ENCODE measurements at regions not wholly inside any gene's neighbourhood (a gene's known extent, or its start where the extent isn't known, plus 50 kb on each side); places are given as distances from the start of the nearest gene placed in this dataset.
"Not testable (repeated sequence)": the region's sequence is repeated elsewhere in the genome, so short reads cannot be mapped to it uniquely, and the experiment has no call there.

DNA sequence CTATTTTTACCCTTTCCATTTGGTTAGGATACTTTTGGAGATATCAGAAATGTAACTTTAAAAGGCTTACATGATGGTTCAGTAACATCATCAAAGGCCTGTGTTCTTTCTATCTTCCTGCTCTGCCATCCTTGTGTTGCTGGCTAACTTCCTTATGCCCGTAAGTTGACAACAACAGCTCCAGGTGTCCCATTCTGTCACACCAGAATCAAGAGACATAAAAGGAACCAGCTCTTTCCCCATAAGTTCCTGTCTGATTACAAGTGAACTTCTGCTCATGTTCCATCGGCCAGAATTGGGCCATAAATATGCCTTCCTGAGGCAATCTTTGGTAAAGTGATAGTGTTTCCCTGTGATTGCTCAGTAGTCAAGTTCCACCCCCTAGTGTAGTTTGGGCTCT is 92.4 kb downstream of the FAM170A start:
- no peak for TF ChIP-seq EZH2 (IDR thresholded peaks at IDR 0.05; ENCODE audit: low read length, missing control alignments)
- TF ChIP-seq, protein P1, sequence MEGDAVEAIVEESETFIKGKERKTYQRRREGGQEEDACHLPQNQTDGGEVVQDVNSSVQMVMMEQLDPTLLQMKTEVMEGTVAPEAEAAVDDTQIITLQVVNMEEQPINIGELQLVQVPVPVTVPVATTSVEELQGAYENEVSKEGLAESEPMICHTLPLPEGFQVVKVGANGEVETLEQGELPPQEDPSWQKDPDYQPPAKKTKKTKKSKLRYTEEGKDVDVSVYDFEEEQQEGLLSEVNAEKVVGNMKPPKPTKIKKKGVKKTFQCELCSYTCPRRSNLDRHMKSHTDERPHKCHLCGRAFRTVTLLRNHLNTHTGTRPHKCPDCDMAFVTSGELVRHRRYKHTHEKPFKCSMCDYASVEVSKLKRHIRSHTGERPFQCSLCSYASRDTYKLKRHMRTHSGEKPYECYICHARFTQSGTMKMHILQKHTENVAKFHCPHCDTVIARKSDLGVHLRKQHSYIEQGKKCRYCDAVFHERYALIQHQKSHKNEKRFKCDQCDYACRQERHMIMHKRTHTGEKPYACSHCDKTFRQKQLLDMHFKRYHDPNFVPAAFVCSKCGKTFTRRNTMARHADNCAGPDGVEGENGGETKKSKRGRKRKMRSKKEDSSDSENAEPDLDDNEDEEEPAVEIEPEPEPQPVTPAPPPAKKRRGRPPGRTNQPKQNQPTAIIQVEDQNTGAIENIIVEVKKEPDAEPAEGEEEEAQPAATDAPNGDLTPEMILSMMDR (conservative IDR thresholded peaks at IDR 0.05 in 1 of 2, IDR thresholded peaks at IDR 0.05 in 1 of 2; ENCODE audit: low read depth in 1 of 2, low read length in 2 of 2): no peak
- Histone ChIP-seq H3K36me3 (ENCODE audit: control insufficient read depth, insufficient read depth, low read length) (no peaks in the 10 kb centered on the region), H3K4me2 (ENCODE audit: extremely low read depth, insufficient read depth, low read length) (no peak overlapping the region), H3K4me1 (ENCODE audit: control insufficient read depth, extremely low read depth, insufficient read depth, low read length) (no peaks in the 10 kb centered on the region), H2AFZ (ENCODE audit: low read length) (no peak overlapping the region), H4K20me1 (ENCODE audit: control insufficient read depth, extremely low read depth, insufficient read depth, low read length) (no peaks in the 10 kb centered on the region), H3K27me3 (ENCODE audit: control insufficient read depth, insufficient read depth, low read length) (no peaks in the 10 kb centered on the region), H3K79me2 (ENCODE audit: control insufficient read depth, insufficient read depth, low read length) (no peaks in the 10 kb centered on the region), H3K4me3 (replicated peaks in 1 of 4; ENCODE audit: control extremely low read depth in 1 of 4, insufficient read depth in 1 of 4, low read depth in 3 of 4, low read length in 4 of 4) (no peak overlapping the region), H3K27ac (ENCODE audit: insufficient read depth, low read length) (no peak overlapping the region), H3K9ac (ENCODE audit: insufficient read depth, low read length) (no peak overlapping the region), H3K9me3 (ENCODE audit: control insufficient read depth, insufficient read depth, low read depth, low read length) (no peaks in the 10 kb centered on the region)
- DNase-seq (ENCODE audit: low read depth in 2 of 2): no peak

DNA sequence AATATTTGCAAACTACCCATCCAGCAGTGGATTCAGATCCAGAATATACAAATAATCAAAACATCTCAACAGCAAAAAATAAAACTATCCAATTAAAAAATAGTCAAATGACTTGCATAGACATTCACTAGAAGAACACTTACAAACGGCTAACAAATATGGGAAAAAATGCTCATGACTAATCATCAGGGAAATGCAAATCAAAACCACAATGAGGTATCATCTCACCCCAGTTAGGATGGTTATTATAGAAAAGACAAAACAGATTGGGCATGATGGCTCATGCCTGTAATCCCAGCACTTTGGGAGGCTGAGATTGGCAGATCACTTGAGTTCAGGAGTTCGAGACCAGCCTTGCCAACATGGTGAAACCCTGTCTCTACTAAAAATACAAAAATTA is 95.9 kb downstream of the FAM170A start:
- DNase-seq (ENCODE audit: low read depth in 2 of 2): peak in 1 of 2 donors; percentile 3

GRCh38 chr5:119726544-119726943 is 97.2 kb downstream of the FAM170A start:
- Histone ChIP-seq H3K9ac (ENCODE audit: insufficient read depth, low read length) (no peak overlapping the region), H3K9me3 (ENCODE audit: control insufficient read depth, insufficient read depth, low read depth, low read length) (no peaks in the 10 kb centered on the region), H3K27ac (ENCODE audit: insufficient read depth, low read length) (no peak overlapping the region), H3K4me1 (ENCODE audit: control insufficient read depth, extremely low read depth, insufficient read depth, low read length) (no peaks in the 10 kb centered on the region), H3K36me3 (ENCODE audit: control insufficient read depth, insufficient read depth, low read length) (no peaks in the 10 kb centered on the region), H2AFZ (ENCODE audit: low read length) (no peak overlapping the region), H4K20me1 (ENCODE audit: control insufficient read depth, extremely low read depth, insufficient read depth, low read length) (no peaks in the 10 kb centered on the region), H3K79me2 (ENCODE audit: control insufficient read depth, insufficient read depth, low read length) (no peaks in the 10 kb centered on the region), H3K27me3 (ENCODE audit: control insufficient read depth, insufficient read depth, low read length) (no peaks in the 10 kb centered on the region), H3K4me2 (ENCODE audit: extremely low read depth, insufficient read depth, low read length) (no peak overlapping the region), H3K4me3 (replicated peaks in 1 of 4; ENCODE audit: control extremely low read depth in 1 of 4, insufficient read depth in 1 of 4, low read depth in 3 of 4, low read length in 4 of 4) (no peak overlapping the region)
- no peak for TF ChIP-seq EZH2 (IDR thresholded peaks at IDR 0.05; ENCODE audit: low read length, missing control alignments)
- TF ChIP-seq, protein P1 (conservative IDR thresholded peaks at IDR 0.05 in 1 of 2, IDR thresholded peaks at IDR 0.05 in 1 of 2; ENCODE audit: low read depth in 1 of 2, low read length in 2 of 2): no peak
- DNase-seq (ENCODE audit: low read depth in 2 of 2): no peak

More for the DNA sequence above, 95.9 kb downstream of the FAM170A start:
- not testable (repeated sequence) for H3K4me3 ChIP-seq (replicated peaks in 1 of 4; ENCODE audit: control extremely low read depth in 1 of 4, insufficient read depth in 1 of 4, low read depth in 3 of 4, low read length in 4 of 4); H3K79me2 ChIP-seq (ENCODE audit: control insufficient read depth, insufficient read depth, low read length); H3K36me3 ChIP-seq (ENCODE audit: control insufficient read depth, insufficient read depth, low read length); H3K4me1 ChIP-seq (ENCODE audit: control insufficient read depth, extremely low read depth, insufficient read depth, low read length); H3K9ac ChIP-seq (ENCODE audit: insufficient read depth, low read length); H3K4me2 ChIP-seq (ENCODE audit: extremely low read depth, insufficient read depth, low read length); H3K27me3 ChIP-seq (ENCODE audit: control insufficient read depth, insufficient read depth, low read length); H4K20me1 ChIP-seq (ENCODE audit: control insufficient read depth, extremely low read depth, insufficient read depth, low read length); H3K27ac ChIP-seq (ENCODE audit: insufficient read depth, low read length); H3K9me3 ChIP-seq (ENCODE audit: control insufficient read depth, insufficient read depth, low read depth, low read length); H2AFZ ChIP-seq (ENCODE audit: low read length)
